ENCODE measurements at regions not wholly inside any gene's neighbourhood (a gene's known extent, or its start where the extent isn't known, plus 50 kb on each side); places are given as distances from the start of the nearest gene placed in this dataset.

- H3K9me3 ChIP-seq (ENCODE audit: insufficient read depth in 2 of 2, low read depth in 1 of 2, low read length in 1 of 2), result no peaks in the 10 kb centered on the region
- no peak overlapping the region for H2AFZ ChIP-seq (ENCODE audit: low read length)
- H3K79me2 ChIP-seq (ENCODE audit: control insufficient read depth in 1 of 2, insufficient read depth in 2 of 2, low read length in 2 of 2), result no peaks in the 10 kb centered on the region
- H4K8ac ChIP-seq (ENCODE audit: extremely low read depth, insufficient read depth, low read length), result no peak overlapping the region
- DNase-seq (ENCODE audit: low read depth in 1 of 2, low spot score in 2 of 2) (no peak), FAIRE-seq (no peak)
- CTCF ChIA-PET (ENCODE audit: partially characterized antibody), result interaction anchor here (0.6 to 0.8 kb wide), 2 partner anchors 11 to 27 kb away, joined by 3 read pairs; no protein-coding TSS in a partner anchor
- H3K27ac ChIP-seq (ENCODE audit: low read depth, low read length), result no peak overlapping the region
- no peak overlapping the region for H3K18ac ChIP-seq (ENCODE audit: extremely low read depth, low read length)
- no peak overlapping the region for H3K23ac ChIP-seq (ENCODE audit: insufficient read length)
- H3K27me3 ChIP-seq (replicated peaks in 1 of 4; ENCODE audit: control insufficient read depth in 3 of 4, extremely low read depth in 1 of 4, insufficient read depth in 3 of 4, low read length in 3 of 4), result no peaks in the 10 kb centered on the region
- no peaks in the 10 kb centered on the region for H4K20me1 ChIP-seq (replicated peaks in 1 of 2; ENCODE audit: control insufficient read depth in 1 of 2, insufficient read depth in 2 of 2, low read length in 2 of 2)
- H2BK15ac ChIP-seq (ENCODE audit: low read length), result no peak overlapping the region
- no peak overlapping the region for H2BK20ac ChIP-seq (ENCODE audit: low read length)
- H3K14ac ChIP-seq (ENCODE audit: insufficient read length), result no peak overlapping the region
- no peaks in the 10 kb centered on the region for H3K36me3 ChIP-seq (ENCODE audit: control insufficient read depth in 2 of 4, insufficient read depth in 4 of 4, low read length in 3 of 4)
- H2BK120ac ChIP-seq (replicated peaks; ENCODE audit: low read depth, low read length), result no peak overlapping the region
- no peak overlapping the region for H3K56ac ChIP-seq (replicated peaks; ENCODE audit: insufficient read length, low read depth, low read length)
- 88% methylated on average over 1 of the region's 1 CpG; no CpG with 5 or more reads in 1 of the 2 experiments for WGBS, 2 experiments (ENCODE audit: extremely low coverage in 1 of 2, insufficient coverage in 1 of 2, insufficient read length in 1 of 2, insufficient replicate concordance in 2 of 2, low coverage in 1 of 2, low lambda C conversion rate in 2 of 2, missing lambda C conversion rate in 1 of 2)
- no peak overlapping the region for H2AK5ac ChIP-seq (ENCODE audit: low read depth, low read length)
- no peaks in the 10 kb centered on the region for H3K79me1 ChIP-seq (ENCODE audit: low read depth, low read length)
- POLR2A ChIA-PET (ENCODE audit: partially characterized antibody), result no interaction called here
- H3K4ac ChIP-seq (replicated peaks; ENCODE audit: insufficient read length, low read depth, low read length), result no peak overlapping the region
- TF ChIP-seq KDM1A (IDR thresholded peaks at IDR 0.05; ENCODE audit: borderline replicate concordance, low read length) (no peak), RAD21 (IDR thresholded peaks at IDR 0.05 in 1 of 2, conservative IDR thresholded peaks at IDR 0.05 in 1 of 2; ENCODE audit: low read depth in 2 of 2, low read length in 2 of 2) (no peak), KDM5A (IDR thresholded peaks at IDR 0.05; ENCODE audit: low read length) (no peak), ZNF274 (IDR thresholded peaks at IDR 0.05; ENCODE audit: borderline replicate concordance, extremely low read depth, low read length) (no peak), RNF2 (IDR thresholded peaks at IDR 0.05; ENCODE audit: borderline replicate concordance, low read depth, low read length, missing control alignments, poor library complexity, severe bottlenecking) (no peak), CBX8 (IDR thresholded peaks at IDR 0.05; ENCODE audit: borderline replicate concordance, low read depth, low read length) (no peak)
- TF ChIP-seq, protein P1, sequence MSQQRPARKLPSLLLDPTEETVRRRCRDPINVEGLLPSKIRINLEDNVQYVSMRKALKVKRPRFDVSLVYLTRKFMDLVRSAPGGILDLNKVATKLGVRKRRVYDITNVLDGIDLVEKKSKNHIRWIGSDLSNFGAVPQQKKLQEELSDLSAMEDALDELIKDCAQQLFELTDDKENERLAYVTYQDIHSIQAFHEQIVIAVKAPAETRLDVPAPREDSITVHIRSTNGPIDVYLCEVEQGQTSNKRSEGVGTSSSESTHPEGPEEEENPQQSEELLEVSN (IDR thresholded peaks at IDR 0.05), result no peak
- H3K4me3 ChIP-seq (ENCODE audit: extremely low read depth in 1 of 4, insufficient read depth in 2 of 4, low read depth in 3 of 4, low read length in 4 of 4), result no peak overlapping the region
- H4K5ac ChIP-seq (ENCODE audit: insufficient read length, low read depth, low read length), result no peak overlapping the region
- no peaks in the 10 kb centered on the region for H3K4me1 ChIP-seq (replicated peaks in 1 of 4; ENCODE audit: control insufficient read depth in 3 of 4, insufficient read depth in 4 of 4, low read length in 3 of 4)
- no peak overlapping the region for H4K91ac ChIP-seq (replicated peaks; ENCODE audit: insufficient read length, low read length)
- H3K9ac ChIP-seq (replicated peaks in 1 of 4; ENCODE audit: extremely low read depth in 1 of 4, low read depth in 3 of 4, low read length in 3 of 4), result no peak overlapping the region
- H3K4me2 ChIP-seq (ENCODE audit: insufficient read depth in 1 of 2, low read depth in 2 of 2, low read length in 2 of 2), result no peak overlapping the region
- no peak overlapping the region for H2BK5ac ChIP-seq (ENCODE audit: low read depth, low read length)
- no peaks in the 10 kb centered on the region; the same call in 1 of the 2 replicates for H3K23me2 ChIP-seq (ENCODE audit: low read depth, low read length)
- no peak overlapping the region for H2BK12ac ChIP-seq (ENCODE audit: low read depth, low read length)
These were observed 223.3 kb upstream of the ATP5MC3 start for GRCh38 chr2:175404839-175405238.

Measured in H1 (cell line).